ENCODE measurements at regions not wholly inside any gene's neighbourhood (a gene's known extent, or its start where the extent isn't known, plus 50 kb on each side); places are given as distances from the start of the nearest gene placed in this dataset.

DNA sequence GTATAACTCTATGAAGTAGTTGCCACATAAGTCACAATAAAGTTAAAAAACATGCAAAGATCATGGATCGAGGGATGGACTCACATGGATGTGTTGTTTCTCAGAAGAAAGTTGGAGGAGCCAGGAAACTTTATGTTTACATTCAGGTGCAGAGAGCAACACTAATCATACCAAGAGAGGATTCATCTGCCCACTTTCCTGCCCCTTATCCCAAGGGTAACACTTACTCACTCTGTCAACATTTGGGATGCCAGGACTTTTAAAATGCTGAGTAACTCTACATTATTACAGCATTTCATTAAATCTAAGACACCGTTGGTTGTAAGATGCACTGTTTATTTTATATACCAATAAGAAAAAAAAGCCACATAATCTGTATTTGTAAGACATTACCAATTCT, 170.4 kb downstream of the KCNE4 start:
- H3K9ac ChIP-seq (ENCODE audit: low read depth in 1 of 2, low read length in 2 of 2) = no peak overlapping the region
- no peaks in the 10 kb centered on the region for H3K9me3 ChIP-seq (ENCODE audit: control insufficient read depth in 4 of 4, low read length in 3 of 4)
- TF ChIP-seq, protein P1, sequence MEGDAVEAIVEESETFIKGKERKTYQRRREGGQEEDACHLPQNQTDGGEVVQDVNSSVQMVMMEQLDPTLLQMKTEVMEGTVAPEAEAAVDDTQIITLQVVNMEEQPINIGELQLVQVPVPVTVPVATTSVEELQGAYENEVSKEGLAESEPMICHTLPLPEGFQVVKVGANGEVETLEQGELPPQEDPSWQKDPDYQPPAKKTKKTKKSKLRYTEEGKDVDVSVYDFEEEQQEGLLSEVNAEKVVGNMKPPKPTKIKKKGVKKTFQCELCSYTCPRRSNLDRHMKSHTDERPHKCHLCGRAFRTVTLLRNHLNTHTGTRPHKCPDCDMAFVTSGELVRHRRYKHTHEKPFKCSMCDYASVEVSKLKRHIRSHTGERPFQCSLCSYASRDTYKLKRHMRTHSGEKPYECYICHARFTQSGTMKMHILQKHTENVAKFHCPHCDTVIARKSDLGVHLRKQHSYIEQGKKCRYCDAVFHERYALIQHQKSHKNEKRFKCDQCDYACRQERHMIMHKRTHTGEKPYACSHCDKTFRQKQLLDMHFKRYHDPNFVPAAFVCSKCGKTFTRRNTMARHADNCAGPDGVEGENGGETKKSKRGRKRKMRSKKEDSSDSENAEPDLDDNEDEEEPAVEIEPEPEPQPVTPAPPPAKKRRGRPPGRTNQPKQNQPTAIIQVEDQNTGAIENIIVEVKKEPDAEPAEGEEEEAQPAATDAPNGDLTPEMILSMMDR (IDR thresholded peaks at IDR 0.05; ENCODE audit: low read depth, low read length, missing input control) = no peak
- TF ChIP-seq FOXA1 (IDR thresholded peaks at IDR 0.05) (no peak), JUND (IDR thresholded peaks at IDR 0.05) (no peak), RAD21 (IDR thresholded peaks at IDR 0.05) (no peak), FOXA2 (IDR thresholded peaks at IDR 0.05) (no peak)
- H3K4me1 ChIP-seq (ENCODE audit: control insufficient read depth in 4 of 4, insufficient read depth in 4 of 4, low read length in 3 of 4) = no peaks in the 10 kb centered on the region
- no peak overlapping the region for H3K27ac ChIP-seq (ENCODE audit: low read depth in 1 of 2, low read length in 2 of 2)
- no peak overlapping the region for H3K4me3 ChIP-seq (ENCODE audit: low read depth in 1 of 3, low read length in 3 of 3)
- 69% methylated on average over 2 of the region's 2 CpGs for WGBS
- no peak for DNase-seq (ENCODE audit: low spot score)
- H3K36me3 ChIP-seq (ENCODE audit: control insufficient read depth in 4 of 4, insufficient read depth in 3 of 4, low read depth in 1 of 4, low read length in 3 of 4) = no peaks in the 10 kb centered on the region
- H3K27me3 ChIP-seq (ENCODE audit: control insufficient read depth in 4 of 4, insufficient read depth in 4 of 4, low read length in 3 of 4) = peaks cover 0 to 3% (median 1%) of the 10 kb centered on the region in 4 donors

DNA sequence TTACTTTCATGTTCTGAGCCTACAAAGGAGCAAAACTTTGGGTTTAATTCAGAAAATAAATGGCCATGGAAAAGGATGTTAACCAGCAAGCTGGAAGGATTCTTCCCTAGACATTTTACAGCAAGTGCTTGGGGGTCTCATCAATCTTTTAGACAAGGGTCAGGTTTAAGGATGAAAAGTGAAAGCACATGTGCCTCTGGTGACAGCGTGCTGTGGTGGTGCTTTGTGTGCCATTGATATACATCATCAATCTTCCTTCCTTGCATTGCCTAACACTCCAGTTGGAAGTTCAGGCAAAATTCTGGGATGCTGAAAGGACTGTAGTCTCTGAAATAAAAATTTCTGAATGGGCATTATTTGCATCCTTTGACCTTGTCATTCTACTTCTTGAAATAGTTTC, 171.2 kb downstream of the KCNE4 start:
- Histone ChIP-seq H3K9me3 (ENCODE audit: control insufficient read depth in 4 of 4, low read length in 3 of 4) (no peaks in the 10 kb centered on the region), H3K27ac (ENCODE audit: low read depth in 1 of 2, low read length in 2 of 2) (no peak overlapping the region), H3K27me3 (ENCODE audit: control insufficient read depth in 4 of 4, insufficient read depth in 4 of 4, low read length in 3 of 4) (peaks cover 0 to 3% (median 1%) of the 10 kb centered on the region in 4 donors), H3K9ac (ENCODE audit: low read depth in 1 of 2, low read length in 2 of 2) (no peak overlapping the region), H3K4me3 (ENCODE audit: low read depth in 1 of 3, low read length in 3 of 3) (no peak overlapping the region), H3K36me3 (ENCODE audit: control insufficient read depth in 4 of 4, insufficient read depth in 3 of 4, low read depth in 1 of 4, low read length in 3 of 4) (no peaks in the 10 kb centered on the region), H3K4me1 (ENCODE audit: control insufficient read depth in 4 of 4, insufficient read depth in 4 of 4, low read length in 3 of 4) (no peaks in the 10 kb centered on the region)
- TF ChIP-seq HNF4G (IDR thresholded peaks at IDR 0.05) = no peak
- no peak for DNase-seq (ENCODE audit: low spot score)
- 55% methylated on average over 1 of the region's 1 CpG for WGBS

- Histone ChIP-seq H3K9ac (ENCODE audit: low read depth in 1 of 2, low read length in 2 of 2) (no peak overlapping the region), H3K27me3 (ENCODE audit: control insufficient read depth in 4 of 4, insufficient read depth in 4 of 4, low read length in 3 of 4) (peaks cover 0 to 3% (median 0%) of the 10 kb centered on the region in 4 donors), H3K4me3 (ENCODE audit: low read depth in 1 of 3, low read length in 3 of 3) (no peak overlapping the region), H3K4me1 (ENCODE audit: control insufficient read depth in 4 of 4, insufficient read depth in 4 of 4, low read length in 3 of 4) (no peaks in the 10 kb centered on the region), H3K36me3 (ENCODE audit: control insufficient read depth in 4 of 4, insufficient read depth in 3 of 4, low read depth in 1 of 4, low read length in 3 of 4) (no peaks in the 10 kb centered on the region), H3K27ac (ENCODE audit: low read depth in 1 of 2, low read length in 2 of 2) (no peak overlapping the region), H3K9me3 (ENCODE audit: control insufficient read depth in 4 of 4, low read length in 3 of 4) (no peaks in the 10 kb centered on the region)
- WGBS = 78% methylated on average over 3 of the region's 3 CpGs
- no peak for DNase-seq (ENCODE audit: low spot score)
- no peak for TF ChIP-seq RAD21 (IDR thresholded peaks at IDR 0.05)
- TF ChIP-seq HNF4A (conservative IDR thresholded peaks at IDR 0.05) = no peak
- TF ChIP-seq, protein P1 (IDR thresholded peaks at IDR 0.05; ENCODE audit: low read depth, low read length, missing input control) = no peak
- no peak for TF ChIP-seq FOXA2 (IDR thresholded peaks at IDR 0.05)
- no peak for TF ChIP-seq HNF4G (IDR thresholded peaks at IDR 0.05)
- no peak for TF ChIP-seq GABPA (IDR thresholded peaks at IDR 0.05 in 1 of 2, conservative IDR thresholded peaks at IDR 0.05 in 1 of 2)
- no peak for TF ChIP-seq NR2F2 (IDR thresholded peaks at IDR 0.05)
- TF ChIP-seq, protein P2, sequence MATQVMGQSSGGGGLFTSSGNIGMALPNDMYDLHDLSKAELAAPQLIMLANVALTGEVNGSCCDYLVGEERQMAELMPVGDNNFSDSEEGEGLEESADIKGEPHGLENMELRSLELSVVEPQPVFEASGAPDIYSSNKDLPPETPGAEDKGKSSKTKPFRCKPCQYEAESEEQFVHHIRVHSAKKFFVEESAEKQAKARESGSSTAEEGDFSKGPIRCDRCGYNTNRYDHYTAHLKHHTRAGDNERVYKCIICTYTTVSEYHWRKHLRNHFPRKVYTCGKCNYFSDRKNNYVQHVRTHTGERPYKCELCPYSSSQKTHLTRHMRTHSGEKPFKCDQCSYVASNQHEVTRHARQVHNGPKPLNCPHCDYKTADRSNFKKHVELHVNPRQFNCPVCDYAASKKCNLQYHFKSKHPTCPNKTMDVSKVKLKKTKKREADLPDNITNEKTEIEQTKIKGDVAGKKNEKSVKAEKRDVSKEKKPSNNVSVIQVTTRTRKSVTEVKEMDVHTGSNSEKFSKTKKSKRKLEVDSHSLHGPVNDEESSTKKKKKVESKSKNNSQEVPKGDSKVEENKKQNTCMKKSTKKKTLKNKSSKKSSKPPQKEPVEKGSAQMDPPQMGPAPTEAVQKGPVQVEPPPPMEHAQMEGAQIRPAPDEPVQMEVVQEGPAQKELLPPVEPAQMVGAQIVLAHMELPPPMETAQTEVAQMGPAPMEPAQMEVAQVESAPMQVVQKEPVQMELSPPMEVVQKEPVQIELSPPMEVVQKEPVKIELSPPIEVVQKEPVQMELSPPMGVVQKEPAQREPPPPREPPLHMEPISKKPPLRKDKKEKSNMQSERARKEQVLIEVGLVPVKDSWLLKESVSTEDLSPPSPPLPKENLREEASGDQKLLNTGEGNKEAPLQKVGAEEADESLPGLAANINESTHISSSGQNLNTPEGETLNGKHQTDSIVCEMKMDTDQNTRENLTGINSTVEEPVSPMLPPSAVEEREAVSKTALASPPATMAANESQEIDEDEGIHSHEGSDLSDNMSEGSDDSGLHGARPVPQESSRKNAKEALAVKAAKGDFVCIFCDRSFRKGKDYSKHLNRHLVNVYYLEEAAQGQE (IDR thresholded peaks at IDR 0.05) = no peak
- TF ChIP-seq ATF3 (IDR thresholded peaks at IDR 0.05) = no peak
- no peak for TF ChIP-seq FOXA1 (IDR thresholded peaks at IDR 0.05)
- TF ChIP-seq TAF1 (conservative IDR thresholded peaks at IDR 0.05) = no peak
- no peak for TF ChIP-seq JUND (IDR thresholded peaks at IDR 0.05)
- TF ChIP-seq RXRA (IDR thresholded peaks at IDR 0.05) = no peak
- TF ChIP-seq, protein P3, sequence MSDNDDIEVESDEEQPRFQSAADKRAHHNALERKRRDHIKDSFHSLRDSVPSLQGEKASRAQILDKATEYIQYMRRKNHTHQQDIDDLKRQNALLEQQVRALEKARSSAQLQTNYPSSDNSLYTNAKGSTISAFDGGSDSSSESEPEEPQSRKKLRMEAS (IDR thresholded peaks at IDR 0.05) = no peak
Observed at GRCh38 chr2:223225266-223225665, 173.3 kb downstream of the KCNE4 start.

Data from liver (tissue), 8 donors.